ENCODE measurements at regions not wholly inside any gene's neighbourhood (a gene's known extent, or its start where the extent isn't known, plus 50 kb on each side); places are given as distances from the start of the nearest gene placed in this dataset.
"Not testable (repeated sequence)": the region's sequence is repeated elsewhere in the genome, so short reads cannot be mapped to it uniquely, and the experiment has no call there.

DNA sequence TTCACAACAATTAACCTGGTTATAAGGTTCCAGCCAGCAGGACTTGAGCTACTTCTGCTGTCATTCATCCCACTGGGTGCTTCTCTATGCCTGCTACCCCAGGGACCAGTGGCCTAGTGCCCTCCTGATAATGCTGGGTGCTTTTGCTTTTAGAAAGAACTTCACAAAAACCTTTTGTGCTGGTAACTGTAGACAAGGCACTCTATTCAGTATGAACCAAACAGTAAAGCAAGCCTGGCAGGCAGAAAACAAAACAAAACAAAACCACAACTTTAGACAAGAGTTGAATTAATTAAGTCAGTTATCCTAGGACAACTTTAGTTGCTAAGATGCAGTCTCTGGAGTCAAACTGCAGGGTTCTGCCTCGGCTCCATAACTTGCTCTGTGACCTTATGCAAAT is 61.9 kb upstream of the ADGRL2 start:
- no peak for DNase-seq
- TF ChIP-seq CTCF (IDR thresholded peaks at IDR 0.05) = no peak
- no peaks in the 10 kb centered on the region for H3K36me3 ChIP-seq
- H3K9me3 ChIP-seq = no peaks in the 10 kb centered on the region
- H3K27me3 ChIP-seq = no peaks in the 10 kb centered on the region
- no peak overlapping the region for H3K27ac ChIP-seq
- peaks cover 0 to 26% (median 4%) of the 10 kb centered on the region in 4 donors for H3K4me1 ChIP-seq
- no peak overlapping the region for H3K4me3 ChIP-seq
- intact Hi-C loops (cut with DNase I; ENCODE audit: low total_unique reads) = no loop called here

DNA sequence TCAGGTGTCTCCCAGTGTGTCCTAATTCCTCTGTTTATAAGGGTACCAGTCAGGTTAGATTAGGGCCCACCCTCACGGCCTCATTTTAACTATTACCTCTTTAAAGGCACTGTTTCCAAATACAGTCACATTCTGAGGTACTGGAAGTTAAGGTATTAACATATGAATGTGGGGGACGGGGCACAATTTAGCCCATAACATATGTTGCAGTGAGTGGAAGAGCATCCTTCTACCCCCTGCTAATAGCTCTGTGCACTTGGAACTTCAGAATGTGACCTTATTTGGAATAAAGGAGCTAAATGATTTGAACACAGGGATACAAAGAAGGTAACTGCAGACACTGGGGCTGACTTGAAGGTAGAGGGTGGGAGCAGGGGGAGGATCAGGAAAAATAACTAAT is 67.3 kb upstream of the ADGRL2 start:
- intact Hi-C loops (cut with DNase I; ENCODE audit: low total_unique reads) = no loop called here
- H3K27me3 ChIP-seq = no peaks in the 10 kb centered on the region
- no peak overlapping the region for H3K4me3 ChIP-seq
- H3K36me3 ChIP-seq = no peaks in the 10 kb centered on the region
- DNase-seq = no peak
- no peak for TF ChIP-seq CTCF (IDR thresholded peaks at IDR 0.05)
- H3K27ac ChIP-seq = no peak overlapping the region
- no peaks in the 10 kb centered on the region for H3K4me1 ChIP-seq
- no peaks in the 10 kb centered on the region for H3K9me3 ChIP-seq

DNA sequence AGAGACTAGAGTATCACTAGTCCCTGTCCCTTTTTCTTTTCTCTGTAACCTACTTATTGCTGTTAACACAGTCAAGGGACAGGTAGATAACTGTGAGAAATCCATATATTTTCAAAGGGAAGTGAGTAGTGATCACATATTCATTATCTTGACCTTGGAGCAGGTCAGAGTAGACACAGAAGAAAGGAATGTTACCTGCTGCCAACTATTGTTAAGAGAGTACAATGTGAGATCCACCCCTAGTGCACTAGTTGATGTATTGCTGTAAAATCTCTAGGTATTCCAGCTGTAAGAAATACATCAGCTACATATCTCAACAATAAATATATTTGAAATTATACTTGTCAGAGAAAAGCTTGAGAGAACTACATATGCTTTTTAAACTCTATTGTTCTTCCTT is 68.7 kb upstream of the ADGRL2 start:
- Histone ChIP-seq H3K36me3 (no peaks in the 10 kb centered on the region), H3K4me3 (no peak overlapping the region), H3K27ac (no peak overlapping the region), H3K9me3 (no peaks in the 10 kb centered on the region), H3K27me3 (no peaks in the 10 kb centered on the region), H3K4me1 (no peaks in the 10 kb centered on the region)
- intact Hi-C loops (cut with DNase I; ENCODE audit: low total_unique reads) = no loop called here
- no peak for DNase-seq
- TF ChIP-seq CTCF (IDR thresholded peaks at IDR 0.05) = no peak

DNA sequence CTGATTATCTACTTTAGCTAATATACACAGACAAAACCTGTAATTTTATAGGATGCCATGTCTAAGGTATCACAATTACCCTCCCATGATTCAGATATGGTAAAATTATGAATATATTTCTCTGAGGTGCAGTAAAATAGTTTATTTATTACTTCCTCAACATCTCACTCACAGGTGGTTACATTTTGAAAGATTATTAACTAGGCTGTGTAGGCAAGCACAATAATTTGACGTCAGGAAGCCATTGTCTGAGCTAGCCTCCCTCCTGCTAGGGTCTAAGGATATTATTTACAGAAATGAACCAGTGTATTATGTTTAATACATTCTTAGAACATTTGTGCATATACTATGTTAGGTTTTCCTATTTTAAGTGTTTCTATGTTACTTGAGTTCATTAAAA is 69.9 kb upstream of the ADGRL2 start:
- H3K9me3 ChIP-seq = no peaks in the 10 kb centered on the region
- no peaks in the 10 kb centered on the region for H3K27me3 ChIP-seq
- no peaks in the 10 kb centered on the region for H3K4me1 ChIP-seq
- intact Hi-C loops (cut with DNase I; ENCODE audit: low total_unique reads) = no loop called here
- no peak for TF ChIP-seq CTCF (IDR thresholded peaks at IDR 0.05)
- DNase-seq = no peak
- no peaks in the 10 kb centered on the region for H3K36me3 ChIP-seq
- H3K4me3 ChIP-seq = no peak overlapping the region
- no peak overlapping the region for H3K27ac ChIP-seq

- intact Hi-C loops (cut with DNase I; ENCODE audit: low total_unique reads); H3K4me3 ChIP-seq; H3K9me3 ChIP-seq; H3K27ac ChIP-seq; DNase-seq; H3K27me3 ChIP-seq; H3K4me1 ChIP-seq; H3K36me3 ChIP-seq: not testable (repeated sequence)
These were observed 70.4 kb upstream of the ADGRL2 start for GRCh38 chr1:81730299-81730698.

DNA sequence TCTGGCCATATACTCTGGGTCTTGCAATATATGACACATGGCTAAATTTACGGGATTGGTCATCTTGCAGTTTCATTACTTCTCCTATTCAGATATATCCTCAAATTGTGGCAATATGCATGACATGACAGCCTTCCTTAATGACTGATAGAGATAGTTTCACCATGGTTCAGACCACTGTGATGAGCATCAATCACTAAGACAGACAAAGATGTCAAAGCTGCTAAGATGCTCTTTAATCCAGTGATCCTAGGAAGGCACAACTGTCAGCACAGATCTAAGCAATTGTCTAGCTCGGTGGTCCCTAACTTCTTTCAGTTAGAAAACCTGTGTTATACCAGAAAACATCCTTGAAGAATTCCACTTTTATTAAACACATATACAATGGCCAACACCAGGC is 70.9 kb upstream of the ADGRL2 start:
- H3K4me3 ChIP-seq = no peak overlapping the region
- no peak for DNase-seq
- TF ChIP-seq CTCF (IDR thresholded peaks at IDR 0.05) = no peak
- no peak overlapping the region for H3K27ac ChIP-seq
- H3K9me3 ChIP-seq = no peaks in the 10 kb centered on the region
- no peaks in the 10 kb centered on the region for H3K27me3 ChIP-seq
- intact Hi-C loops (cut with DNase I; ENCODE audit: low total_unique reads) = no loop called here
- no peaks in the 10 kb centered on the region for H3K4me1 ChIP-seq
- H3K36me3 ChIP-seq = no peaks in the 10 kb centered on the region

All from tibial artery (tissue), 4 donors.